ENCODE measurements at regions not wholly inside any gene's neighbourhood (a gene's known extent, or its start where the extent isn't known, plus 50 kb on each side); places are given as distances from the start of the nearest gene placed in this dataset.
A peak's percentile ranks its signal among the peaks of the same experiment; 100 is the strongest.

- no peaks in the 10 kb centered on the region for H3K9me3 ChIP-seq (replicated peaks in 1 of 2; ENCODE audit: control insufficient read depth in 1 of 2, insufficient read depth in 1 of 2, low read length in 2 of 2)
- Mint-ChIP-seq H3K4me1 (peaks cover 9% of the 10 kb centered on the region), H3K27ac (peak overlapping the region in 1 of 7 donors; percentile 27), H3K4me3 (peak overlapping the region in 1 of 2 donors; percentile 2), H3K9me3 (peaks cover 0 to 6% (median 2%) of the 10 kb centered on the region in 7 donors), H3K27me3 (ENCODE audit: low read depth in 3 of 3) (peaks cover 3 to 10% (median 8%) of the 10 kb centered on the region in 3 donors), H3K36me3 (peaks cover 0 to 1% of the 10 kb centered on the region in 2 donors)
- H3K4me1 ChIP-seq (ENCODE audit: control insufficient read depth in 1 of 2, insufficient read depth in 2 of 2, low read length in 2 of 2) = no peaks in the 10 kb centered on the region
- H2AFZ ChIP-seq (ENCODE audit: insufficient read depth, low read depth, low read length, poor library complexity, severe bottlenecking) = no peak overlapping the region
- TF ChIP-seq, protein P1, sequence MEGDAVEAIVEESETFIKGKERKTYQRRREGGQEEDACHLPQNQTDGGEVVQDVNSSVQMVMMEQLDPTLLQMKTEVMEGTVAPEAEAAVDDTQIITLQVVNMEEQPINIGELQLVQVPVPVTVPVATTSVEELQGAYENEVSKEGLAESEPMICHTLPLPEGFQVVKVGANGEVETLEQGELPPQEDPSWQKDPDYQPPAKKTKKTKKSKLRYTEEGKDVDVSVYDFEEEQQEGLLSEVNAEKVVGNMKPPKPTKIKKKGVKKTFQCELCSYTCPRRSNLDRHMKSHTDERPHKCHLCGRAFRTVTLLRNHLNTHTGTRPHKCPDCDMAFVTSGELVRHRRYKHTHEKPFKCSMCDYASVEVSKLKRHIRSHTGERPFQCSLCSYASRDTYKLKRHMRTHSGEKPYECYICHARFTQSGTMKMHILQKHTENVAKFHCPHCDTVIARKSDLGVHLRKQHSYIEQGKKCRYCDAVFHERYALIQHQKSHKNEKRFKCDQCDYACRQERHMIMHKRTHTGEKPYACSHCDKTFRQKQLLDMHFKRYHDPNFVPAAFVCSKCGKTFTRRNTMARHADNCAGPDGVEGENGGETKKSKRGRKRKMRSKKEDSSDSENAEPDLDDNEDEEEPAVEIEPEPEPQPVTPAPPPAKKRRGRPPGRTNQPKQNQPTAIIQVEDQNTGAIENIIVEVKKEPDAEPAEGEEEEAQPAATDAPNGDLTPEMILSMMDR (IDR thresholded peaks at IDR 0.05) = no peak
- no peak for DNase-seq
- H3K27me3 ChIP-seq (ENCODE audit: control insufficient read depth in 2 of 2, insufficient read depth in 2 of 2, low read length in 2 of 2) = no peaks in the 10 kb centered on the region
- H3K36me3 ChIP-seq (replicated peaks in 1 of 2; ENCODE audit: control insufficient read depth in 1 of 2, insufficient read depth in 2 of 2, low read length in 2 of 2) = no peaks in the 10 kb centered on the region
- H3K4me3 ChIP-seq (replicated peaks in 1 of 3; ENCODE audit: low read depth in 2 of 3, low read length in 3 of 3) = no peak overlapping the region
- H3K9ac ChIP-seq (ENCODE audit: insufficient read depth, low read length, poor library complexity, severe bottlenecking) = no peak overlapping the region
- intact Hi-C loops (cut with micrococcal nuclease) = loop anchor here in 1 of 2 donors (10.0 kb wide), 1 partner anchor 86 kb away; no protein-coding TSS in a partner anchor
- no peaks in the 10 kb centered on the region for H4K20me1 ChIP-seq (ENCODE audit: insufficient read depth, low read length)
- H3K27ac ChIP-seq (ENCODE audit: low read depth in 1 of 2, low read length in 2 of 2) = no peak overlapping the region
- WGBS (ENCODE audit: insufficient coverage) = no CpG with 5 or more reads among the region's 1 CpG
- H3K79me2 ChIP-seq (ENCODE audit: insufficient read depth, low read length) = no peaks in the 10 kb centered on the region
- H3K4me2 ChIP-seq (replicated peaks; ENCODE audit: extremely low read depth, low read length, poor library complexity, severe bottlenecking) = no peak overlapping the region
These were observed 81.3 kb downstream of the SYF2 start for GRCh38 chr1:25150985-25151495.

DNA sequence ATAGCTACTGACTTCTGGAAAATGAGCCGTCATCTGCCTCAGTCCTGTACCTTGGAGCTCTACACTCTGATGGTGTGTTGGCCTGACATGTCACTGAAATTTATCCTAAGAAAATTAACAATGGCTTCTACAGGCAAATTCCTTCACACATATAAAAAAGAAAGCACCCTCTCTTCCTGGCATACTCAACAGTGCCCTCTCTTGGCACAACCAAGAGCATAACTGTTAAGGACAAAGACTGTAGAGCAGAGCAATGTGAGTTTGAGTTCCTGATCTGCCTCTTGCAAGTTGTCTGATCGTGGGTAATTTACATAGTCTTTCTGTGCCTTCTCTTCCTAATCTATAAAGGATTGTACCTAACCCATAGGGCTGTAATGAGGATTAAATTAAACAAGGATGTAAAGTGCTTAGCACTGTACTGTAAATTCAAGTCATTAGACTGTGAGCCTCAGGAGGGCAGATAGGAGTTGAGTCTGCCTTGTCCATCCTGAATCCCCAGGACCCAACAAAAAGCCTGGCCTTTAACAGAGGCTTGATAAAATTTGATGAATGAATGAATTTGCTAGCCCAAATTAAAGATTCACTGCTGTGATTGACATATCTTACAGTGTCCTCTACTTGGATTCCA lies 83.5 kb downstream of the SYF2 start:
- peaks cover 3 to 9% (median 7%) of the 10 kb centered on the region in 3 donors for H3K27me3 Mint-ChIP-seq (ENCODE audit: low read depth in 3 of 3)
- peak overlapping the region in 1 of 7 donors; percentile 64 for H3K27ac Mint-ChIP-seq
- no peaks in the 10 kb centered on the region for H3K4me1 ChIP-seq (ENCODE audit: control insufficient read depth in 1 of 2, insufficient read depth in 2 of 2, low read length in 2 of 2)
- TF ChIP-seq, protein P1 (IDR thresholded peaks at IDR 0.05) = peak; percentile 76
- H3K79me2 ChIP-seq (ENCODE audit: insufficient read depth, low read length) = no peaks in the 10 kb centered on the region
- no CpG with 5 or more reads among the region's 2 CpGs for WGBS (ENCODE audit: insufficient coverage)
- no peak overlapping the region for H3K27ac ChIP-seq (ENCODE audit: low read depth in 1 of 2, low read length in 2 of 2)
- no peak overlapping the region for H3K4me3 Mint-ChIP-seq
- no peak overlapping the region for H2AFZ ChIP-seq (ENCODE audit: insufficient read depth, low read depth, low read length, poor library complexity, severe bottlenecking)
- no peaks in the 10 kb centered on the region for H3K27me3 ChIP-seq (ENCODE audit: control insufficient read depth in 2 of 2, insufficient read depth in 2 of 2, low read length in 2 of 2)
- intact Hi-C loops (cut with micrococcal nuclease) = no loop called here
- H3K4me1 Mint-ChIP-seq = peaks cover 8% of the 10 kb centered on the region
- no peaks in the 10 kb centered on the region for H3K36me3 Mint-ChIP-seq
- no peak overlapping the region for H3K9ac ChIP-seq (ENCODE audit: insufficient read depth, low read length, poor library complexity, severe bottlenecking)
- peak; percentile 33 to 49 (median 34) for DNase-seq
- H3K9me3 ChIP-seq (replicated peaks in 1 of 2; ENCODE audit: control insufficient read depth in 1 of 2, insufficient read depth in 1 of 2, low read length in 2 of 2) = no peaks in the 10 kb centered on the region
- H3K9me3 Mint-ChIP-seq = peaks cover 0 to 4% (median 2%) of the 10 kb centered on the region in 7 donors
- no peak overlapping the region for H3K4me2 ChIP-seq (replicated peaks; ENCODE audit: extremely low read depth, low read length, poor library complexity, severe bottlenecking)
- H4K20me1 ChIP-seq (ENCODE audit: insufficient read depth, low read length) = no peaks in the 10 kb centered on the region
- no peaks in the 10 kb centered on the region for H3K36me3 ChIP-seq (replicated peaks in 1 of 2; ENCODE audit: control insufficient read depth in 1 of 2, insufficient read depth in 2 of 2, low read length in 2 of 2)
- no peak overlapping the region for H3K4me3 ChIP-seq (replicated peaks in 1 of 3; ENCODE audit: low read depth in 2 of 3, low read length in 3 of 3)
